B cell (primary cell): ENCODE measurements at regions not wholly inside any gene's neighbourhood (a gene's known extent, or its start where the extent isn't known, plus 50 kb on each side); places are given as distances from the start of the nearest gene placed in this dataset.

Source experiments
- EZH2 ChIP-seq: IDR thresholded peaks from 2 replicates; pipeline ENCODE4 v1.6.1; 2012; ENCODE audit warnings: borderline replicate concordance, low read depth, mild to moderate bottlenecking, moderate library complexity, low read length; ENCODE audit not compliant: insufficient read depth, poor library complexity, severe bottlenecking
- TF ChIP-seq, protein P1 (sequence below): fragments of 200-600 bp; IDR thresholded peaks from one replicate; pipeline ENCODE4 v1.8.0; 2022; ENCODE audit warnings: antibody characterized with exemption, mild to moderate bottlenecking

DNA sequence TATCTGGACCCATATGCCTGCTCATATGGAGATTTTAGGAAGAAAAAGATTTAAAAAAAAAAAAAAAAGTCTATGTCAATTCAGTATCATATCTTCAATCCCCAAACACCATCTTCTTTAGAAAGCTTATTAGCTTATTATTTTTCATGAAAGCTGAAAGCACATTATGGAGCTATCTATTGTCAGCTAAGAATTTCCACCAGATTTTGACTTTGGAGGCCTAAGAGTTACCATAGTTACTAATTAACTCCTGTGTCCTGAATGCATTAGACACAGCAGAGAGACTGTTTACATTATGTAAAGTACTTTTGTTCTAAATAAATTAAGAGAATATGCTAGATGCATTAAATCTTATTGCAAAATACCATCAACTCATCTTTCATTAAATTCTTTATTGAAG is 255.5 kb upstream of the NRSN1 start:
- TF ChIP-seq, protein P1, sequence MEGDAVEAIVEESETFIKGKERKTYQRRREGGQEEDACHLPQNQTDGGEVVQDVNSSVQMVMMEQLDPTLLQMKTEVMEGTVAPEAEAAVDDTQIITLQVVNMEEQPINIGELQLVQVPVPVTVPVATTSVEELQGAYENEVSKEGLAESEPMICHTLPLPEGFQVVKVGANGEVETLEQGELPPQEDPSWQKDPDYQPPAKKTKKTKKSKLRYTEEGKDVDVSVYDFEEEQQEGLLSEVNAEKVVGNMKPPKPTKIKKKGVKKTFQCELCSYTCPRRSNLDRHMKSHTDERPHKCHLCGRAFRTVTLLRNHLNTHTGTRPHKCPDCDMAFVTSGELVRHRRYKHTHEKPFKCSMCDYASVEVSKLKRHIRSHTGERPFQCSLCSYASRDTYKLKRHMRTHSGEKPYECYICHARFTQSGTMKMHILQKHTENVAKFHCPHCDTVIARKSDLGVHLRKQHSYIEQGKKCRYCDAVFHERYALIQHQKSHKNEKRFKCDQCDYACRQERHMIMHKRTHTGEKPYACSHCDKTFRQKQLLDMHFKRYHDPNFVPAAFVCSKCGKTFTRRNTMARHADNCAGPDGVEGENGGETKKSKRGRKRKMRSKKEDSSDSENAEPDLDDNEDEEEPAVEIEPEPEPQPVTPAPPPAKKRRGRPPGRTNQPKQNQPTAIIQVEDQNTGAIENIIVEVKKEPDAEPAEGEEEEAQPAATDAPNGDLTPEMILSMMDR: no peak
- TF ChIP-seq EZH2: no peak
